GM12874 (cell line): ENCODE measurements at regions not wholly inside any gene's neighbourhood (a gene's known extent, or its start where the extent isn't known, plus 50 kb on each side); places are given as distances from the start of the nearest gene placed in this dataset.

ENCODE experiments used
- TF ChIP-seq, protein P1 (sequence below): IDR thresholded peaks from 2 replicates; pipeline ENCODE4 v1.5.1; 2011; ENCODE audit warnings: low read depth, mild to moderate bottlenecking, control low read depth, low read length, moderate library complexity; ENCODE audit not compliant: insufficient read depth

DNA sequence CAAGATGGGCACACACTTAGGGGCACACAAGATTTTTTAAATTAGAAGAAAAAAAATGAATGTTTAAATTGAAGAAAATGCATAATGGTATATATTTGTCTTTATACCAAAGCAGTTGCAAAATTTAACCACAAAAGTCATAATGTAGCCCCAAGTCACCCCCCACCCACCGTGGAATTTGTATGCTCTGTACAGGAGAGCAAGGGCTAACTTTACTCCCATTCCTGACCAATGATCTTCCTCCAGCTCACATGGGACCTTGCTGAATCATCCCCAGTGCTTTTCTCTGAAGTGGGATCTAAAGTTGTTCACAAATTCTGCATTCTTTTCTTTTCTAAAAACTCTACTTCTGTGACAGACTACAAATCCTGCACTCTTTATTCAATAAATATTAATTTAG lies 597.0 kb downstream of the UQCRFS1 start:
- TF ChIP-seq, protein P1, sequence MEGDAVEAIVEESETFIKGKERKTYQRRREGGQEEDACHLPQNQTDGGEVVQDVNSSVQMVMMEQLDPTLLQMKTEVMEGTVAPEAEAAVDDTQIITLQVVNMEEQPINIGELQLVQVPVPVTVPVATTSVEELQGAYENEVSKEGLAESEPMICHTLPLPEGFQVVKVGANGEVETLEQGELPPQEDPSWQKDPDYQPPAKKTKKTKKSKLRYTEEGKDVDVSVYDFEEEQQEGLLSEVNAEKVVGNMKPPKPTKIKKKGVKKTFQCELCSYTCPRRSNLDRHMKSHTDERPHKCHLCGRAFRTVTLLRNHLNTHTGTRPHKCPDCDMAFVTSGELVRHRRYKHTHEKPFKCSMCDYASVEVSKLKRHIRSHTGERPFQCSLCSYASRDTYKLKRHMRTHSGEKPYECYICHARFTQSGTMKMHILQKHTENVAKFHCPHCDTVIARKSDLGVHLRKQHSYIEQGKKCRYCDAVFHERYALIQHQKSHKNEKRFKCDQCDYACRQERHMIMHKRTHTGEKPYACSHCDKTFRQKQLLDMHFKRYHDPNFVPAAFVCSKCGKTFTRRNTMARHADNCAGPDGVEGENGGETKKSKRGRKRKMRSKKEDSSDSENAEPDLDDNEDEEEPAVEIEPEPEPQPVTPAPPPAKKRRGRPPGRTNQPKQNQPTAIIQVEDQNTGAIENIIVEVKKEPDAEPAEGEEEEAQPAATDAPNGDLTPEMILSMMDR = no peak

DNA sequence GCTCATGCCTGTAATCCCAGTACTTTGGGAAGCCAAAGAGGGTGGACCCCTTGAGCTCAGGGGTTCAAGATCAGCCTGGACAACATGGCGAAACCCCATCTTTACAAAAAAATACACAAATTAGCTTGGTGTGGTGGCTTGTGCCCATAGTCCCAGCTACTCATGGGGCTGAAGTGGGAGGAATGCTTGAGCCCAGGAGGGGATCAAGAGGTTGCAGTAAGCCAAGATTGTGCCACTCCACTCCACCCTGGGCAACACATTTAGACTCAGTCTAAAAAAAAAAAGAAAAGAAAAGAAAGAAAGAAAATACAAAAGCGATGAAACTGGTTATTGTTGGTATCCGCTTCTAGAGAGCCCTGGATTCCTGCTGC lies 597.4 kb downstream of the UQCRFS1 start:
- TF ChIP-seq, protein P1 = no peak

DNA sequence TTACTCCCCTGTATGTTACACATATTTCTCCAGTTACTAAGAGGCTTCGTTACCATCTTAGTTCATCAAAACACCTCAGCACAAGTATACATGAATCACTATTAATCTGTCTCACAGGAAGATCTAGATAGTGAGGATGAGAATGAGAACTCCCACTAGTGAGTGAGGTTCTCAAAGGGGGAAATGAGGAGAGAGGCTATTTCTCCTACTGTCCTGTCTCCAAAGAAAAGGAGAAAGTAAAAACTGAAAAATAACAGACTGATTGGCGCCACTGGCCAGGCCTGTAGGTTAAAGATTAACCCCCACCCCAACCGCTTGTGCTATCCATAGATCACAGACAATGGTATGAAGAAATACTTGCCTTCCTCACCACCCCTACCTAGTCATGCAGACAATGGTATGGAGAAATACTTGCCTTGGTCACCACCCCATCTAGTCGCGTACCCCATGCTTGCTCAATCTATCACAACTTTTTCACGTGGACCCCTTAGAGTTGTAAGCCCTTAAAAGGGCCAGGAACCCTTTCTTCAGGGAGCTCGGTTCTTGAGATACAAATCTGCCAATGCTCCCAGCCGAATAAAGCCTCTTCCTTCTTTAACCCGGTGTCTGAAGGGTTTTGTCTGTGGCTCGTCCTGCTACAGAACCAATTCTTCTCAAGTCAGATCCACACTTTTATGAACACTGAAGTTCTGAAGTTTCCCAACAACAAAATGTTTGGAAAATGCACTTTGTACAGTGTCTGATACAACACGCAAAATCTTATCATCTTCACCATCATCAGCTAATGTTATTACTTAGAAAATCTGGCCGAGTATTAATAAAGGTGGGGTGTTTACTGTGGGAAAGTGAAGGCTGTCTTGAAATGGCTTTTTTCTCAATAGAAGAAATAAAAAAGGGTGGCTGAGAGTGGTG lies 598.1 kb downstream of the UQCRFS1 start:
- TF ChIP-seq, protein P1 = no peak

DNA sequence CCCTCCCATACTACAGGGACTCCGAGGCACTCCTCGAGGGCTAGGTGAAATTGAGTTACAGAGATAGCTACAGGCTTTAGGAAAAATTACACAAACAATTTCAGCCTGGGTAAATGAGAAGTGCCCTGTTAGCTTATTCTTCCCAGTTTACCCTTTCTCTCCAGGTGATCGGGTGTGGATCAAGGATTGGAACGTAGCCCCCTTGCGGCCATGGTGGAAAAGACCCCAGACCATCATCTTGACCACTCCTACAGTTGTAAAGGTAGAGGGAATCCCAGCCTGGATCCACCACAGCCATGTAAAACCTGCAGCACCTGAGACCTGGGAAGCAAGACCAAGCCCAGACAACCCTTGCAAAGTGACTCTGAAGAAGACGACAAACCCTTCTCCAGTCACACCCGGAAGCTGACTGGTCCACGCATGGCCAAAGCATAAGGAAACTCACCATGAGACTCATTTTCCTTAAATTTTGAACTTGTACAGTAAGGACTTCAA lies 600.6 kb downstream of the UQCRFS1 start:
- TF ChIP-seq, protein P1 = no peak

DNA sequence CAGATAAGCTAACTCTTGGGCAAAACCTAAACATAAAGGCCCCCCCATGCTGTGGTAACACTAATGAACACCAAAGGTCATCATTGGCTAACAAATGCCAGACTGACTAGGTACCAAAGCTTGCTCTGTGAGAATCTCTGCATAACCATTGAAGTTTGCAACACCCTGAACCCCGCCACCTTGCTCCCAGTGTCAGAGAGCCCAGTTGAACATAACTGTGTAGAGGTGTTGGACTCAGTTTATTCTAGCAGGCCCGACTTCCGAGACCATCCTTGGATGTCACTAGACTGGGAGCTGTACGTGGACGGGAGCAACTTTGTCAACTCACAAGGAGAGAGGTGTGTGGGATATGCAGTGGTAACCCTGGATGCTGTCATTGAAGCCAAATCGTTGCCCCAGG lies 602.2 kb downstream of the UQCRFS1 start:
- TF ChIP-seq, protein P1 = no peak

DNA sequence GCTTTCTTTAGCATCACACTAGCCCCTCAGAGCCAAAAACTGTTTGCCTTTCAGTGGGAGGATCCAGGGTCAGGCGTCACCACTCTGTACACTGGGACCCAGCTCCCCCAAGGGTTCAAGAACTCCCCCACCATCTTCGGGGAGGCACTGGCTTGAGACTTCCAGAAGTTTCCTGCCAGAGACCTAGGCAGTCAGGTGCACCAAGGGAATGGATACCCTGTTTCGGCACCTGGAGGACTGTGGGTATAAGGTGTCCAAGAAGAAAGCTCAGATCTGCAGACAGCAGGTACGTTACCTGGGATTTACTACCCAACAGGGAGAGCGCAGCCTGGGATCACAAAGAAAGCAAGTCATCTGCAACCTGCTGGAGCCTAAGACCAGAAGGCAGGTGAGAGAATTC lies 603.0 kb downstream of the UQCRFS1 start:
- TF ChIP-seq, protein P1 = no peak

DNA sequence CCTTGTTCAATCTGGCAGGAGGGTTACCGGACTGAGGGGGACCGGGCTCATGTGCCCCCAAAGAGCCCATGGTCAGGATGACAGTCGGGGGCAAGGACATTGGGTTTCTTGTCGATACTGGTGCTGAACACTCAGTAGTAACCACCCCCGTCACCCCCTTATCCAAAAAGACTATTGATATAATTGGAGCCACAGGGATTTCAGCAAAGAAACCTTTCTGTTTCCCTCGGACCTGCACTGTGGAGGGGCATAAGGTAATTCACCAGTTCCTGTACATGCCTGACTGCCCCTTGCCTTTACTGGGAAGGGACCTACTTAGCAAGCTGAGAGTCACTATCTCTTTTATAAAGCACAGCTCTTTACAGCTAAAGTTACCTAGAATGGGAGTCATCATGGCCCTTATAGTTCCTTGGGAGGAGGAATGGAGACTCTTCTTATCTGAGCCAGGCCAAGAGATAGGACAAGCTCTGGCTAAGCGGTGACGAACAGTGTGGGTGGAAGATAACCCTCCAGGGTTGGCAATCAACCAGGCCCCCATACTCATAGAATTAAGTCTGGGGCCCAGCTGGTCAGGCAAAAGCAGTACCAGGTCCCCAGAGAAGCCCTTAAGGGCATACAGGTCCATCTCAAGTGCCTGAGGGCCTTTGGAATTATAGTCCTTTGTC lies 603.7 kb downstream of the UQCRFS1 start:
- TF ChIP-seq, protein P1 = no peak
